H9 (cell line): ENCODE measurements at regions not wholly inside any gene's neighbourhood (a gene's known extent, or its start where the extent isn't known, plus 50 kb on each side); places are given as distances from the start of the nearest gene placed in this dataset.

Experiments
- DNase-seq: peaks from one replicate; pipeline ENCODE4 v3.0.0-alpha.2; 2017
- H2AFZ ChIP-seq: one replicate; pipeline ENCODE4 v1.6.1; 2013; ENCODE audit warnings: mild to moderate bottlenecking, low read length, control low read depth, moderate library complexity
- H2AK5ac ChIP-seq: 2 replicates; pipeline ENCODE4 v1.6.1; 2013; ENCODE audit warnings: low read length, control low read depth, mixed read lengths; ENCODE audit not compliant: insufficient read length
- H2BK120ac ChIP-seq: one replicate; pipeline ENCODE4 v1.6.1; 2013; ENCODE audit warnings: low read depth, mild to moderate bottlenecking, low read length, control low read depth, inconsistent platforms; ENCODE audit not compliant: poor library complexity, severe bottlenecking
- H2BK12ac ChIP-seq: 2 replicates; pipeline ENCODE4 v1.6.1; 2013; ENCODE audit warnings: low read length, control low read depth, mixed read lengths, low read depth; ENCODE audit not compliant: insufficient read length
- H2BK15ac ChIP-seq: 2 replicates; pipeline ENCODE4 v1.6.1; 2013; ENCODE audit warnings: low read depth, low read length, control low read depth
- H2BK20ac ChIP-seq: one replicate; pipeline ENCODE4 v1.6.1; 2013; ENCODE audit warnings: low read depth, mild to moderate bottlenecking, low read length, control low read depth, inconsistent platforms; ENCODE audit not compliant: poor library complexity, severe bottlenecking
- H2BK5ac ChIP-seq: 2 replicates; pipeline ENCODE4 v1.6.1; 2013; ENCODE audit warnings: low read length, control low read depth, mixed read lengths; ENCODE audit not compliant: insufficient read length
- H3K14ac ChIP-seq: 2 replicates; pipeline ENCODE4 v1.6.1; 2013; ENCODE audit warnings: low read length, control low read depth; ENCODE audit not compliant: insufficient read depth
- H3K18ac ChIP-seq: 2 replicates; pipeline ENCODE4 v1.6.1; 2013; ENCODE audit warnings: low read depth, mild to moderate bottlenecking, mixed read lengths, low read length, control low read depth; ENCODE audit not compliant: insufficient read length
- H3K23ac ChIP-seq: 2 replicates; pipeline ENCODE4 v1.6.1; 2013; ENCODE audit warnings: low read length, control low read depth, mixed read lengths, low read depth; ENCODE audit not compliant: insufficient read length
- H3K23me2 ChIP-seq: 2 replicates; pipeline ENCODE4 v1.6.1; 2013; ENCODE audit warnings: low read depth, mild to moderate bottlenecking, mixed read lengths, low read length, control low read depth; ENCODE audit not compliant: insufficient read length, poor library complexity, severe bottlenecking
- H3K27ac ChIP-seq: 2 replicates; pipeline ENCODE4 v1.5.1; 2013; ENCODE audit warnings: low read length, control low read depth, mixed read lengths, low read depth; ENCODE audit not compliant: insufficient read length
- H3K27me3 ChIP-seq: 2 replicates; pipeline ENCODE4 v1.6.1; 2013; ENCODE audit warnings: low read length, control low read depth, inconsistent platforms; ENCODE audit not compliant: insufficient read depth
- H3K4ac ChIP-seq: 2 replicates; pipeline ENCODE4 v1.6.1; 2013; ENCODE audit warnings: low read depth, mild to moderate bottlenecking, control low read depth, inconsistent platforms, low read length, moderate library complexity
- H3K4me1 ChIP-seq: 2 replicates; pipeline ENCODE4 v1.6.1; 2013; ENCODE audit warnings: low read length, control low read depth, inconsistent platforms; ENCODE audit not compliant: insufficient read depth
- H3K4me2 ChIP-seq: 2 replicates; pipeline ENCODE4 v1.6.1; 2013; ENCODE audit warnings: low read length, control low read depth, mixed read lengths; ENCODE audit not compliant: insufficient read length, insufficient read depth
- H3K56ac ChIP-seq: 2 replicates; pipeline ENCODE4 v1.6.1; 2013; ENCODE audit warnings: low read depth, mild to moderate bottlenecking, mixed read lengths, low read length, control low read depth; ENCODE audit not compliant: insufficient read length
- H3K79me1 ChIP-seq: 2 replicates; pipeline ENCODE4 v1.6.1; 2013; ENCODE audit warnings: low read depth, mild to moderate bottlenecking, moderate library complexity, low read length, control low read depth, inconsistent platforms; ENCODE audit not compliant: insufficient read depth, poor library complexity, severe bottlenecking
- H3K79me2 ChIP-seq: 2 replicates; pipeline ENCODE4 v1.6.1; 2013; ENCODE audit warnings: low read length, control low read depth, inconsistent platforms; ENCODE audit not compliant: insufficient read depth
- H3K9ac ChIP-seq: 2 replicates; pipeline ENCODE4 v1.6.1; 2013; ENCODE audit warnings: low read length, control low read depth, mixed read lengths; ENCODE audit not compliant: insufficient read length; ENCODE audit errors: extremely low read depth
- H3K9me3 ChIP-seq: one replicate; pipeline ENCODE4 v1.6.1; 2013; ENCODE audit warnings: low read depth, low read length, inconsistent platforms; ENCODE audit not compliant: control insufficient read depth
- H3T11ph ChIP-seq: one replicate; pipeline ENCODE4 v1.6.1; 2013; ENCODE audit warnings: mild to moderate bottlenecking, low read length, control low read depth, inconsistent platforms
- H4K20me1 ChIP-seq: one replicate; pipeline ENCODE4 v1.6.1; 2013; ENCODE audit not compliant: control insufficient read depth, insufficient read length, insufficient read depth
- H4K5ac ChIP-seq: 2 replicates; pipeline ENCODE4 v1.6.1; 2013; ENCODE audit warnings: low read depth, mild to moderate bottlenecking, mixed read lengths, low read length, control low read depth; ENCODE audit not compliant: insufficient read length
- H4K8ac ChIP-seq: replicated peaks from 2 replicates; pipeline ENCODE4 v1.6.1; 2013; ENCODE audit warnings: low read length, control low read depth, mixed read lengths, low read depth; ENCODE audit not compliant: insufficient read length
- H4K91ac ChIP-seq: 2 replicates; pipeline ENCODE4 v1.6.1; 2013; ENCODE audit warnings: low read depth, mild to moderate bottlenecking, moderate library complexity, mixed read lengths, low read length, control low read depth; ENCODE audit not compliant: insufficient read length
- H3K27ac Mint-ChIP-seq, 3 experiments: 2 replicates in 2 of 3; 3 replicates in 1 of 3; pipeline ENCODE4 v1.8.0; 2020 to 2021; ENCODE audit warnings: mixed read lengths in 3 of 3, mild to moderate bottlenecking in 1 of 3, moderate library complexity in 1 of 3
- H3K27me3 Mint-ChIP-seq: 2 replicates; pipeline ENCODE4 v1.8.0; 2021; ENCODE audit warnings: low read depth, mild to moderate bottlenecking, moderate library complexity, mixed read lengths
- H3K36me3 Mint-ChIP-seq, 3 experiments: 2 replicates in 2 of 3; 3 replicates in 1 of 3; pipeline ENCODE4 v1.8.0; 2020 to 2021; ENCODE audit warnings: low read depth in 3 of 3, mixed read lengths in 3 of 3; ENCODE audit not compliant: insufficient read depth in 1 of 3
- H3K4me1 Mint-ChIP-seq, 2 experiments: 2 replicates each; pipeline ENCODE4 v1.8.0; 2020; ENCODE audit warnings: mixed read lengths in 2 of 2
- H3K4me3 Mint-ChIP-seq, 2 experiments: 2 replicates in 1 of 2; 3 replicates in 1 of 2; pipeline ENCODE4 v1.8.0; 2020 to 2021; ENCODE audit warnings: mild to moderate bottlenecking in 2 of 2, mixed read lengths in 2 of 2, moderate library complexity in 1 of 2
- H3K9me3 Mint-ChIP-seq, 2 experiments: 2 replicates in 1 of 2; 3 replicates in 1 of 2; pipeline ENCODE4 v1.8.0; 2020; ENCODE audit warnings: mild to moderate bottlenecking in 2 of 2, mixed read lengths in 2 of 2, moderate library complexity in 1 of 2
- WGBS: extraction: QIAGEN DNeasy Blood & Tissue Kit; methylation state at CpG from one replicate; pipeline ENCODE4 v1.1.7; 2013; ENCODE audit warnings: missing lambda C conversion rate, low lambda C conversion rate, mixed read lengths; ENCODE audit not compliant: insufficient read length; ENCODE audit errors: extremely low coverage; 5-methylcytosine and 5-hydroxymethylcytosine counted together
- TF ChIP-seq, protein P1 (sequence below): fragments of 200-600 bp; sonication (generic); conservative IDR thresholded peaks from 3 replicates; pipeline ENCODE4 v1.8.0; 2021; ENCODE audit warnings: antibody characterized with exemption, mild to moderate bottlenecking

DNA sequence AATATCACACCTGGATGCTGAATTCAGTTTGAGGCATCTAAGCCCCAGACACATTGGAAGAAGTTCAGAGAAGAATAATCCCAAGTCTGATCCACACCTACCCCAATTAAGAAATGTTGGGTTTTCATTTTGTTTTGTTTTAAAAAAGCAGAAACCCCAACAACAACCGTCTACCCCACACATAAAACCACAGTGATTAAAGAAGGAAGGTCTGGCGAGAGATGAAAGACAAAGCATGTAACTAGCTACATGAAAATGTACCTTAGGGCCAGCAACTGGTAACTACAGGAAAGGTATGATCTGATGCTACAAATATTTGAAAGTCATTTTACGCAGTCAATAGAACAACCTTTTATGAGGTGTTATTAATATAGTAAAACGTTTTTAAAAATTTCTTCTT lies 1112.3 kb downstream of the GATA3 start:
- Mint-ChIP-seq H3K4me1 (no peaks in the 10 kb centered on the region), H3K4me3 (no peak overlapping the region), H3K36me3 (no peaks in the 10 kb centered on the region), H3K27me3 (peaks cover 4% of the 10 kb centered on the region), H3K9me3 (no peaks in the 10 kb centered on the region), H3K27ac (no peak overlapping the region)
- TF ChIP-seq, protein P1, sequence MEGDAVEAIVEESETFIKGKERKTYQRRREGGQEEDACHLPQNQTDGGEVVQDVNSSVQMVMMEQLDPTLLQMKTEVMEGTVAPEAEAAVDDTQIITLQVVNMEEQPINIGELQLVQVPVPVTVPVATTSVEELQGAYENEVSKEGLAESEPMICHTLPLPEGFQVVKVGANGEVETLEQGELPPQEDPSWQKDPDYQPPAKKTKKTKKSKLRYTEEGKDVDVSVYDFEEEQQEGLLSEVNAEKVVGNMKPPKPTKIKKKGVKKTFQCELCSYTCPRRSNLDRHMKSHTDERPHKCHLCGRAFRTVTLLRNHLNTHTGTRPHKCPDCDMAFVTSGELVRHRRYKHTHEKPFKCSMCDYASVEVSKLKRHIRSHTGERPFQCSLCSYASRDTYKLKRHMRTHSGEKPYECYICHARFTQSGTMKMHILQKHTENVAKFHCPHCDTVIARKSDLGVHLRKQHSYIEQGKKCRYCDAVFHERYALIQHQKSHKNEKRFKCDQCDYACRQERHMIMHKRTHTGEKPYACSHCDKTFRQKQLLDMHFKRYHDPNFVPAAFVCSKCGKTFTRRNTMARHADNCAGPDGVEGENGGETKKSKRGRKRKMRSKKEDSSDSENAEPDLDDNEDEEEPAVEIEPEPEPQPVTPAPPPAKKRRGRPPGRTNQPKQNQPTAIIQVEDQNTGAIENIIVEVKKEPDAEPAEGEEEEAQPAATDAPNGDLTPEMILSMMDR: no peak
- H3K56ac ChIP-seq: no peak overlapping the region
- H3K4ac ChIP-seq: no peak overlapping the region
- H3K23me2 ChIP-seq: no peaks in the 10 kb centered on the region
- H3K23ac ChIP-seq: no peak overlapping the region
- H3K9me3 ChIP-seq: no peaks in the 10 kb centered on the region
- H3K27ac ChIP-seq: no peak overlapping the region
- no peaks in the 10 kb centered on the region for H3K79me1 ChIP-seq
- no peak overlapping the region for H2BK12ac ChIP-seq
- H2AFZ ChIP-seq: no peak overlapping the region
- no peak overlapping the region for H3K9ac ChIP-seq
- H2AK5ac ChIP-seq: no peak overlapping the region
- H3K18ac ChIP-seq: no peak overlapping the region
- H3K14ac ChIP-seq: no peak overlapping the region
- H3K4me1 ChIP-seq: no peaks in the 10 kb centered on the region
- H4K5ac ChIP-seq: no peak overlapping the region
- no peaks in the 10 kb centered on the region for H3K79me2 ChIP-seq
- H2BK5ac ChIP-seq: no peak overlapping the region
- no peak overlapping the region for H4K8ac ChIP-seq
- H3K27me3 ChIP-seq: no peaks in the 10 kb centered on the region
- no peak overlapping the region for H3T11ph ChIP-seq
- no peak overlapping the region for H4K91ac ChIP-seq
- H4K20me1 ChIP-seq: no peaks in the 10 kb centered on the region
- DNase-seq: no peak
- H2BK20ac ChIP-seq: no peak overlapping the region
- H3K4me2 ChIP-seq: no peak overlapping the region
- no peak overlapping the region for H2BK15ac ChIP-seq
- H2BK120ac ChIP-seq: no peak overlapping the region
- no CpG with 5 or more reads among the region's 4 CpGs for WGBS
